Calu3 (cell line): ENCODE measurements at regions not wholly inside any gene's neighbourhood (a gene's known extent, or its start where the extent isn't known, plus 50 kb on each side); places are given as distances from the start of the nearest gene placed in this dataset.

Experiments used
- BruUV-seq: library from RNA; stranded (reverse); fragments of 400-500 nt; replicated peaks from 2 replicates; lab custom pipeline; 2021; lab: Mats Ljungman, UMichigan
- CTCF ChIA-PET: fragments of 300-600 bp; sonication (Branson Sonifier 250); formaldehyde crosslinking; loops from one replicate; lab custom pipeline; 2022; ENCODE audit warnings: antibody characterized with exemption; lab: Charles Lee
- DNase-seq: peaks from one replicate; pipeline ENCODE4 v3.0.0; 2022
- H3K27ac Mint-ChIP-seq: one replicate; pipeline ENCODE4 v1.8.0; 2022; ENCODE audit warnings: mixed read lengths; ENCODE audit not compliant: unreplicated experiment
- H3K27me3 Mint-ChIP-seq: one replicate; pipeline ENCODE4 v1.8.0; 2022; ENCODE audit warnings: mixed read lengths; ENCODE audit not compliant: unreplicated experiment
- H3K36me3 Mint-ChIP-seq: one replicate; pipeline ENCODE4 v1.8.0; 2022; ENCODE audit warnings: mild to moderate bottlenecking, moderate library complexity, mixed read lengths; ENCODE audit not compliant: insufficient read depth, unreplicated experiment
- H3K4me1 Mint-ChIP-seq: one replicate; pipeline ENCODE4 v1.8.0; 2022; ENCODE audit warnings: mild to moderate bottlenecking, low read depth, mixed read lengths; ENCODE audit not compliant: unreplicated experiment
- H3K4me3 Mint-ChIP-seq: one replicate; pipeline ENCODE4 v1.8.0; 2022; ENCODE audit warnings: mild to moderate bottlenecking, low read depth, moderate library complexity, mixed read lengths; ENCODE audit not compliant: unreplicated experiment
- H3K9me3 Mint-ChIP-seq: one replicate; pipeline ENCODE4 v1.8.0; 2022; ENCODE audit warnings: low read depth, mixed read lengths; ENCODE audit not compliant: unreplicated experiment
- CTCF ChIP-seq: fragments of 200-600 bp; IDR thresholded peaks from one replicate; pipeline ENCODE4 v1.8.0; 2022; ENCODE audit warnings: antibody characterized with exemption; ENCODE audit not compliant: unreplicated experiment
- intact Hi-C: fragments of 100-400 bp; cut with micrococcal nuclease; formaldehyde crosslinking; loops from one replicate; pipeline ENCODE4 v1.10.0; 2022; ENCODE audit not compliant: unreplicated experiment

DNA sequence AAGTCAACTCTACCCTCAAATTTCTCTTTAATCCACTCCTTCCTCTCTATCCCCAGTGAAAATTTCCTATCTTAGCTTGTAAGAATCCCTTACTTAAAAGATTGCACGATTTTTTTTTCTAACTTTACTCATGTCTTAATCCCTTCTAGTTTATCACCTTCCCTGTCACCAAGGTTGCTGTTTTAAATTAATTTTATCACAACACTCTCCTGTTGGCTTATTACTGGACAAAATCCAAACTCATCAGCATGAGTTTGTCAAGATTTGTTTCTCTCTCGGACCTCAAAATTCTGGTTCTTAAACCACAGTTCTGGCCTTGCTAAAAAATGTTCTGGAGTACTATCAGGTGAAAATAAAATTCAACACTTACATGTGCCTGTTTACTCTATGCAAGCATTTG lies 959.1 kb upstream of the SLC10A2 start:
- Mint-ChIP-seq H3K4me3 (no peak overlapping the region), H3K4me1 (peaks cover 18% of the 10 kb centered on the region), H3K27me3 (no peaks in the 10 kb centered on the region), H3K27ac (no peak overlapping the region), H3K9me3 (no peaks in the 10 kb centered on the region), H3K36me3 (no peaks in the 10 kb centered on the region)
- no peak for DNase-seq
- BruUV-seq = no TSS peak
- intact Hi-C loops = no loop called here
- no peak for TF ChIP-seq CTCF
- CTCF ChIA-PET = no interaction called here

DNA sequence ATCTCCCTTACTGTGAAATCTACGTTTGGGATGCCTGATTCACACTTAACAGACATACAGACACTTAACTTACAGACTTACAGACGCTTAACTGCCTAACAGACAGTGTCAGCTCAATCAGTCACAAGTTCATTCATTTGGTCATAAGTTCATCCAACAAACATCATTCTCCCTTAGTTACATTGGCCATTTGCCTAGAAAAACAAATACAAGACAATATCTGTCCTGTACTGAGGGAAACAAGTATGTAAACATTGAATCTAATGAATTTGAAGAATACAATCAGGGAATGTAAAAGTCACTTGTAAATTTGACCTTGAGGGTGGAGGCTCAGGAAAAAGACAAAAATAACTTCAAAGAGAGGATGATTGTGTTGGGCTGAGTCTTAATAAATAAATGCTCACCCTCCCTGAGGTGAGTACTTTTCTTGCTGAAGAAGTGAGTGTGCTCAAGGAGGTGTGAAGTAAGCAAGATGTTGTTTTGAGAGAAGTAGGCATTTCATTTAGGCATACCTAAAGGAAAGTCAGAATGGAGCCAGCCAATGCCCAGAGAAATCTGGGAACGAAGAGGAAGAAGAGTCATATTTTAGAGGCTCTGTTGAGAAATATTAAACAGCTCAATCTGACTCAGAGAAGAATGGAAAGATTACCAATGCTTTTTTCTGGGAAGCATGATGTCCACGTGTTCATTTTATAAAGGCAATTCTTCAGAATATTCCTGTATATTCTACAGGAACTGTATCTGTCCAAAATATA lies 958.4 kb upstream of the SLC10A2 start:
- no peak overlapping the region for H3K4me3 Mint-ChIP-seq
- intact Hi-C loops = no loop called here
- no peaks in the 10 kb centered on the region for H3K9me3 Mint-ChIP-seq
- H3K27ac Mint-ChIP-seq = peak overlapping the region; percentile 37
- peaks cover 18% of the 10 kb centered on the region for H3K4me1 Mint-ChIP-seq
- TF ChIP-seq CTCF = no peak
- H3K36me3 Mint-ChIP-seq = no peaks in the 10 kb centered on the region
- H3K27me3 Mint-ChIP-seq = no peaks in the 10 kb centered on the region
- CTCF ChIA-PET = no interaction called here
- BruUV-seq = no TSS peak
- no peak for DNase-seq

GRCh38 chr13:104021806-104022397 lies 955.7 kb upstream of the SLC10A2 start:
- H3K4me3 Mint-ChIP-seq = no peak overlapping the region
- H3K27ac Mint-ChIP-seq = no peak overlapping the region
- no peaks in the 10 kb centered on the region for H3K27me3 Mint-ChIP-seq
- peaks cover 18% of the 10 kb centered on the region for H3K4me1 Mint-ChIP-seq
- no peak for TF ChIP-seq CTCF
- no TSS peak for BruUV-seq
- H3K9me3 Mint-ChIP-seq = no peaks in the 10 kb centered on the region
- DNase-seq = no peak
- CTCF ChIA-PET = no interaction called here
- H3K36me3 Mint-ChIP-seq = no peaks in the 10 kb centered on the region
- intact Hi-C loops = no loop called here

DNA sequence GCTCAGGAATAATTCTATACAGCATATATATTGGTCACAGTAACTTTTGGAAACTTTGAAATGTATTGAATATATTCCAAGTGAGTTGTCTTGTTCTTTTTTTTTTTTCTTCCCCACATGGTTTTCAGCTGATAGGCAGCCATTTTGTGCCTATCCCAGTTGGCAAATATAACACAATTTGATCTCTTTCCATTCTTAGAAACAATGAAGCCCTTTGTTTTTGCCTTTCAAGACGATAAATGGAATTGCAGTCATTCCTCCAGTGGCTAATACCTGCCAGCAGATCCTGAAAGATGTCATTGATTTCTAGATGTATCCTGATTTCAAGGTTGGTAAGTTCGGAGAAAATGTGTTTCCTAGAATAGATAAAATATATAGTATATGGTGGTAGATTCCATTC lies 951.1 kb upstream of the SLC10A2 start:
- no peaks in the 10 kb centered on the region for H3K4me1 Mint-ChIP-seq
- H3K27me3 Mint-ChIP-seq = no peaks in the 10 kb centered on the region
- no TSS peak for BruUV-seq
- CTCF ChIA-PET = no interaction called here
- intact Hi-C loops = loop anchor here (5.0 kb wide), 1 partner anchor 120 kb away; no protein-coding TSS in a partner anchor
- no peak overlapping the region for H3K27ac Mint-ChIP-seq
- H3K36me3 Mint-ChIP-seq = no peaks in the 10 kb centered on the region
- H3K9me3 Mint-ChIP-seq = no peaks in the 10 kb centered on the region
- no peak for TF ChIP-seq CTCF
- DNase-seq = no peak
- H3K4me3 Mint-ChIP-seq = no peak overlapping the region
